Activated CD8-positive, alpha-beta T cell treated with anti-CD3 and anti-CD28 coated beads, Interleukin-2, amount 10 ng/mL, durations not matched to agents 7 days and 5 days (primary cell): ENCODE measurements at regions not wholly inside any gene's neighbourhood (a gene's known extent, or its start where the extent isn't known, plus 50 kb on each side); places are given as distances from the start of the nearest gene placed in this dataset.

Experiments
- ATAC-seq: fragments of 150-1000 bp; cut with Tn5 transposase; one replicate; pipeline ENCODE4 v1.10.0; 2021; ENCODE audit warnings: moderate library complexity
- CTCF ChIA-PET: fragments of 350-600 bp; sonication (Branson Sonifier 250); formaldehyde crosslinking; loops from one replicate; lab custom pipeline; 2021; ENCODE audit warnings: antibody characterized with exemption; lab: Charles Lee
- POLR2A ChIA-PET: fragments of 350-600 bp; sonication (Branson Sonifier 250); formaldehyde crosslinking; loops from one replicate; lab custom pipeline; 2021; ENCODE audit warnings: antibody characterized with exemption; lab: Charles Lee
- DNase-seq: peaks from one replicate; pipeline ENCODE4 v3.0.0-alpha.2; 2020
- H3K27ac Mint-ChIP-seq: one replicate; pipeline ENCODE4 v1.8.0; 2021; ENCODE audit warnings: mild to moderate bottlenecking, mixed read lengths
- H3K27me3 Mint-ChIP-seq: one replicate; pipeline ENCODE4 v1.8.0; 2021; ENCODE audit warnings: low read depth, mixed read lengths
- H3K36me3 Mint-ChIP-seq: one replicate; pipeline ENCODE4 v1.8.0; 2021; ENCODE audit warnings: low read depth, mixed read lengths
- H3K4me1 Mint-ChIP-seq: one replicate; pipeline ENCODE4 v1.8.0; 2021; ENCODE audit warnings: low read depth, mixed read lengths
- H3K4me3 Mint-ChIP-seq: one replicate; pipeline ENCODE4 v1.8.0; 2021; ENCODE audit warnings: mild to moderate bottlenecking, mixed read lengths
- H3K9me3 Mint-ChIP-seq: one replicate; pipeline ENCODE4 v1.8.0; 2022; ENCODE audit warnings: mixed read lengths; ENCODE audit not compliant: insufficient read depth

- Mint-ChIP-seq H3K36me3 (no peaks in the 10 kb centered on the region), H3K4me1 (no peaks in the 10 kb centered on the region), H3K27me3 (no peaks in the 10 kb centered on the region), H3K4me3 (no peak overlapping the region), H3K27ac (no peak overlapping the region), H3K9me3 (no peaks in the 10 kb centered on the region)
- ChIA-PET CTCF (no interaction called here), POLR2A (no interaction called here)
- no peak for ATAC-seq
- DNase-seq: no peak
Measured at GRCh38 chr2:240364582-240364960, 70.9 kb upstream of the GPC1 start.

GRCh38 chr2:240364961-240365775 is 70.3 kb upstream of the GPC1 start:
- POLR2A ChIA-PET: no interaction called here
- H3K4me1 Mint-ChIP-seq: no peaks in the 10 kb centered on the region
- CTCF ChIA-PET: no interaction called here
- H3K27ac Mint-ChIP-seq: no peak overlapping the region
- no peak for DNase-seq
- no peaks in the 10 kb centered on the region for H3K36me3 Mint-ChIP-seq
- no peaks in the 10 kb centered on the region for H3K9me3 Mint-ChIP-seq
- ATAC-seq: no peak
- H3K27me3 Mint-ChIP-seq: no peaks in the 10 kb centered on the region
- H3K4me3 Mint-ChIP-seq: no peak overlapping the region

GRCh38 chr2:240365971-240366471 is 69.4 kb upstream of the GPC1 start:
- no peak for ATAC-seq
- no peak overlapping the region for H3K4me3 Mint-ChIP-seq
- H3K9me3 Mint-ChIP-seq: no peaks in the 10 kb centered on the region
- H3K36me3 Mint-ChIP-seq: no peaks in the 10 kb centered on the region
- DNase-seq: no peak
- CTCF ChIA-PET: no interaction called here
- no peaks in the 10 kb centered on the region for H3K27me3 Mint-ChIP-seq
- no peaks in the 10 kb centered on the region for H3K4me1 Mint-ChIP-seq
- POLR2A ChIA-PET: no interaction called here
- no peak overlapping the region for H3K27ac Mint-ChIP-seq

GRCh38 chr2:240366901-240367300 is 68.6 kb upstream of the GPC1 start:
- ChIA-PET POLR2A (no interaction called here), CTCF (no interaction called here)
- H3K9me3 Mint-ChIP-seq: no peaks in the 10 kb centered on the region
- H3K27ac Mint-ChIP-seq: no peak overlapping the region
- no peaks in the 10 kb centered on the region for H3K4me1 Mint-ChIP-seq
- no peak overlapping the region for H3K4me3 Mint-ChIP-seq
- no peaks in the 10 kb centered on the region for H3K27me3 Mint-ChIP-seq
- DNase-seq: no peak
- H3K36me3 Mint-ChIP-seq: no peaks in the 10 kb centered on the region
- no peak for ATAC-seq

GRCh38 chr2:240367721-240368120 is 67.7 kb upstream of the GPC1 start:
- POLR2A ChIA-PET: no interaction called here
- DNase-seq (no peak), ATAC-seq (no peak)
- Mint-ChIP-seq H3K4me1 (no peaks in the 10 kb centered on the region), H3K27ac (no peak overlapping the region), H3K4me3 (no peak overlapping the region), H3K27me3 (no peaks in the 10 kb centered on the region), H3K9me3 (no peaks in the 10 kb centered on the region), H3K36me3 (no peaks in the 10 kb centered on the region)
- CTCF ChIA-PET: no interaction called here

GRCh38 chr2:240368781-240369331 is 66.6 kb upstream of the GPC1 start:
- DNase-seq (no peak), ATAC-seq (no peak)
- H3K4me3 Mint-ChIP-seq: no peak overlapping the region
- no peaks in the 10 kb centered on the region for H3K36me3 Mint-ChIP-seq
- H3K9me3 Mint-ChIP-seq: no peaks in the 10 kb centered on the region
- no peaks in the 10 kb centered on the region for H3K27me3 Mint-ChIP-seq
- no peak overlapping the region for H3K27ac Mint-ChIP-seq
- CTCF ChIA-PET: no interaction called here
- H3K4me1 Mint-ChIP-seq: no peaks in the 10 kb centered on the region
- POLR2A ChIA-PET: no interaction called here

- Mint-ChIP-seq H3K9me3 (no peaks in the 10 kb centered on the region), H3K4me3 (no peak overlapping the region), H3K4me1 (no peaks in the 10 kb centered on the region), H3K36me3 (no peaks in the 10 kb centered on the region), H3K27me3 (no peaks in the 10 kb centered on the region), H3K27ac (no peak overlapping the region)
- ATAC-seq: no peak
- no peak for DNase-seq
- ChIA-PET POLR2A (no interaction called here), CTCF (no interaction called here)
Measured at GRCh38 chr2:240369335-240369734, 66.1 kb upstream of the GPC1 start.

GRCh38 chr2:240369801-240370585 is 65.5 kb upstream of the GPC1 start:
- Mint-ChIP-seq H3K27ac (no peak overlapping the region), H3K9me3 (no peaks in the 10 kb centered on the region), H3K36me3 (no peaks in the 10 kb centered on the region), H3K4me1 (no peaks in the 10 kb centered on the region), H3K4me3 (no peak overlapping the region), H3K27me3 (no peaks in the 10 kb centered on the region)
- CTCF ChIA-PET: no interaction called here
- no peak for DNase-seq
- POLR2A ChIA-PET: no interaction called here
- ATAC-seq: no peak

- CTCF ChIA-PET: no interaction called here
- no peak overlapping the region for H3K27ac Mint-ChIP-seq
- POLR2A ChIA-PET: no interaction called here
- no peaks in the 10 kb centered on the region for H3K4me1 Mint-ChIP-seq
- no peaks in the 10 kb centered on the region for H3K36me3 Mint-ChIP-seq
- DNase-seq (no peak), ATAC-seq (no peak)
- H3K4me3 Mint-ChIP-seq: no peak overlapping the region
- no peaks in the 10 kb centered on the region for H3K27me3 Mint-ChIP-seq
- H3K9me3 Mint-ChIP-seq: no peaks in the 10 kb centered on the region
Measured at GRCh38 chr2:240371129-240372000, 64.1 kb upstream of the GPC1 start.

GRCh38 chr2:240372101-240372500 is 63.4 kb upstream of the GPC1 start:
- H3K36me3 Mint-ChIP-seq: no peaks in the 10 kb centered on the region
- CTCF ChIA-PET: no interaction called here
- no peaks in the 10 kb centered on the region for H3K4me1 Mint-ChIP-seq
- DNase-seq (no peak), ATAC-seq (no peak)
- POLR2A ChIA-PET: no interaction called here
- H3K27ac Mint-ChIP-seq: no peak overlapping the region
- no peaks in the 10 kb centered on the region for H3K9me3 Mint-ChIP-seq
- H3K4me3 Mint-ChIP-seq: no peak overlapping the region
- H3K27me3 Mint-ChIP-seq: no peaks in the 10 kb centered on the region

- Mint-ChIP-seq H3K27ac (no peak overlapping the region), H3K27me3 (no peaks in the 10 kb centered on the region), H3K4me3 (no peak overlapping the region), H3K36me3 (no peaks in the 10 kb centered on the region), H3K9me3 (no peaks in the 10 kb centered on the region), H3K4me1 (no peaks in the 10 kb centered on the region)
- ATAC-seq: no peak
- no peak for DNase-seq
- POLR2A ChIA-PET: no interaction called here
- CTCF ChIA-PET: no interaction called here
Measured at GRCh38 chr2:240373289-240373885, 62.1 kb upstream of the GPC1 start.
